ENCODE measurements at regions not wholly inside any gene's neighbourhood (a gene's known extent, or its start where the extent isn't known, plus 50 kb on each side); places are given as distances from the start of the nearest gene placed in this dataset.

DNA sequence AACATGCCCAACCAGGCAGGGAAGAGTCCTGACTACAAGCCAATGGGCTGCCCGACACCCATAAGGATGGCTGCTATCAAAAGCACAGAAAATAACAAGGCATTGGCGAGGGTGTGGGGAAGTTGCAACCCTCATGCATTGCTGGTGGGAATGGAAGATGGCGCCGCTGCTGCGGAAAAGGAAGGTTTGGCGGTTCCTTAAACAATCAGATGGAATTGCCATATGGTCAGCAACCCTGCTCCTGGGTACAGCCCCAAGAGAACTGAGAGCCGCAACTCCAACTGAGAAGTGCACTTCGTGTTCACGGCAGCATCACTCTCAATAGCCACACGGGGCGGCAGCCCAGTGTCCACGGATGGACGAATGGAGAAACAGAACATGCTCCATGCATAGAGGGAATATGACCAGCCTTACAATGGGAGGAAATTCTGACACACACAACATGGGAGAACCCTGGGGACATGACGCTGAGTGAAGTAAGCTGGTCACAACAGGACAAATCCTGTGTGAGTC is 193.3 kb downstream of the RBFOX3 start:
- H3K4me2 ChIP-seq: no peak overlapping the region
- H3K9me3 ChIP-seq: no peaks in the 10 kb centered on the region
- ChIA-PET POLR2A (no interaction called here), CTCF (interaction anchor here (0.5 to 6.3 kb wide), 5 partner anchors 10 to 307 kb away, joined by 3 to 56 read pairs (median 5); no protein-coding TSS in a partner anchor)
- H3K4me3 ChIP-seq: no peak overlapping the region
- FAIRE-seq (no peak), DNase-seq (ENCODE audit: low read depth in 1 of 2, low spot score in 1 of 2) (no peak), ATAC-seq (no peak)
- peaks cover 29% of the 10 kb centered on the region for H3K4me1 ChIP-seq
- 90% methylated on average over 14 of the region's 14 CpGs for WGBS (ENCODE audit: missing lambda C conversion rate)
- no peak for TF ChIP-seq GATA3 (IDR thresholded peaks at IDR 0.05; ENCODE audit: borderline replicate concordance)
- TF ChIP-seq ZSCAN20 (CRISPR knock-in tag; IDR thresholded peaks at IDR 0.05): no peak
- no peak for TF ChIP-seq CHD2 (IDR thresholded peaks at IDR 0.05; ENCODE audit: low read length, partially characterized antibody)
- TF ChIP-seq POLR2AphosphoS2 (conservative IDR thresholded peaks at IDR 0.05; ENCODE audit: low read length): no peak
- TF ChIP-seq NR3C1 (IDR thresholded peaks at IDR 0.05): no peak
- H3K27ac ChIP-seq: no peak overlapping the region

GRCh38 chr17:79415909-79416308 is 194.9 kb downstream of the RBFOX3 start:
- DNase-seq (ENCODE audit: low read depth in 1 of 2, low spot score in 1 of 2) (no peak), FAIRE-seq (no peak), ATAC-seq (no peak)
- Histone ChIP-seq H3K4me3 (no peak overlapping the region), H3K4me2 (no peak overlapping the region), H3K4me1 (peaks cover 12% of the 10 kb centered on the region), H3K9me3 (no peaks in the 10 kb centered on the region), H3K27ac (no peak overlapping the region)
- 91% methylated on average over 9 of the region's 9 CpGs for WGBS (ENCODE audit: missing lambda C conversion rate)
- TF ChIP-seq, protein P1, sequence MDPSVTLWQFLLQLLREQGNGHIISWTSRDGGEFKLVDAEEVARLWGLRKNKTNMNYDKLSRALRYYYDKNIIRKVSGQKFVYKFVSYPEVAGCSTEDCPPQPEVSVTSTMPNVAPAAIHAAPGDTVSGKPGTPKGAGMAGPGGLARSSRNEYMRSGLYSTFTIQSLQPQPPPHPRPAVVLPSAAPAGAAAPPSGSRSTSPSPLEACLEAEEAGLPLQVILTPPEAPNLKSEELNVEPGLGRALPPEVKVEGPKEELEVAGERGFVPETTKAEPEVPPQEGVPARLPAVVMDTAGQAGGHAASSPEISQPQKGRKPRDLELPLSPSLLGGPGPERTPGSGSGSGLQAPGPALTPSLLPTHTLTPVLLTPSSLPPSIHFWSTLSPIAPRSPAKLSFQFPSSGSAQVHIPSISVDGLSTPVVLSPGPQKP (IDR thresholded peaks at IDR 0.05; ENCODE audit: low read depth, low read length): no peak
- no peak for TF ChIP-seq CTCF (IDR thresholded peaks at IDR 0.05)
- TF ChIP-seq MYC (IDR thresholded peaks at IDR 0.05; ENCODE audit: borderline replicate concordance, low read length): no peak
- TF ChIP-seq CHD2 (IDR thresholded peaks at IDR 0.05; ENCODE audit: low read length, partially characterized antibody): no peak
- TF ChIP-seq POLR2AphosphoS2 (conservative IDR thresholded peaks at IDR 0.05; ENCODE audit: low read length): no peak
- TF ChIP-seq HOXA7 (CRISPR knock-in tag; IDR thresholded peaks at IDR 0.05): no peak
- TF ChIP-seq POLR2A (IDR thresholded peaks at IDR 0.05; ENCODE audit: low read length): no peak
- TF ChIP-seq CBX2 (IDR thresholded peaks at IDR 0.05; ENCODE audit: borderline replicate concordance, low read depth): no peak
- TF ChIP-seq, protein P2, sequence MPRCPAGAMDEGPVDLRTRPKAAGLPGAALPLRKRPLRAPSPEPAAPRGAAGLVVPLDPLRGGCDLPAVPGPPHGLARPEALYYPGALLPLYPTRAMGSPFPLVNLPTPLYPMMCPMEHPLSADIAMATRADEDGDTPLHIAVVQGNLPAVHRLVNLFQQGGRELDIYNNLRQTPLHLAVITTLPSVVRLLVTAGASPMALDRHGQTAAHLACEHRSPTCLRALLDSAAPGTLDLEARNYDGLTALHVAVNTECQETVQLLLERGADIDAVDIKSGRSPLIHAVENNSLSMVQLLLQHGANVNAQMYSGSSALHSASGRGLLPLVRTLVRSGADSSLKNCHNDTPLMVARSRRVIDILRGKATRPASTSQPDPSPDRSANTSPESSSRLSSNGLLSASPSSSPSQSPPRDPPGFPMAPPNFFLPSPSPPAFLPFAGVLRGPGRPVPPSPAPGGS (IDR thresholded peaks at IDR 0.05): no peak
- TF ChIP-seq RAD21 (conservative IDR thresholded peaks at IDR 0.05 in 1 of 2, IDR thresholded peaks at IDR 0.05 in 1 of 2): no peak
- TF ChIP-seq MAFK (IDR thresholded peaks at IDR 0.05; ENCODE audit: partially characterized antibody): no peak
- no peak for TF ChIP-seq SREBF2 (IDR thresholded peaks at IDR 0.05)
- TF ChIP-seq JUN (IDR thresholded peaks at IDR 0.05): no peak
- TF ChIP-seq, protein P3, sequence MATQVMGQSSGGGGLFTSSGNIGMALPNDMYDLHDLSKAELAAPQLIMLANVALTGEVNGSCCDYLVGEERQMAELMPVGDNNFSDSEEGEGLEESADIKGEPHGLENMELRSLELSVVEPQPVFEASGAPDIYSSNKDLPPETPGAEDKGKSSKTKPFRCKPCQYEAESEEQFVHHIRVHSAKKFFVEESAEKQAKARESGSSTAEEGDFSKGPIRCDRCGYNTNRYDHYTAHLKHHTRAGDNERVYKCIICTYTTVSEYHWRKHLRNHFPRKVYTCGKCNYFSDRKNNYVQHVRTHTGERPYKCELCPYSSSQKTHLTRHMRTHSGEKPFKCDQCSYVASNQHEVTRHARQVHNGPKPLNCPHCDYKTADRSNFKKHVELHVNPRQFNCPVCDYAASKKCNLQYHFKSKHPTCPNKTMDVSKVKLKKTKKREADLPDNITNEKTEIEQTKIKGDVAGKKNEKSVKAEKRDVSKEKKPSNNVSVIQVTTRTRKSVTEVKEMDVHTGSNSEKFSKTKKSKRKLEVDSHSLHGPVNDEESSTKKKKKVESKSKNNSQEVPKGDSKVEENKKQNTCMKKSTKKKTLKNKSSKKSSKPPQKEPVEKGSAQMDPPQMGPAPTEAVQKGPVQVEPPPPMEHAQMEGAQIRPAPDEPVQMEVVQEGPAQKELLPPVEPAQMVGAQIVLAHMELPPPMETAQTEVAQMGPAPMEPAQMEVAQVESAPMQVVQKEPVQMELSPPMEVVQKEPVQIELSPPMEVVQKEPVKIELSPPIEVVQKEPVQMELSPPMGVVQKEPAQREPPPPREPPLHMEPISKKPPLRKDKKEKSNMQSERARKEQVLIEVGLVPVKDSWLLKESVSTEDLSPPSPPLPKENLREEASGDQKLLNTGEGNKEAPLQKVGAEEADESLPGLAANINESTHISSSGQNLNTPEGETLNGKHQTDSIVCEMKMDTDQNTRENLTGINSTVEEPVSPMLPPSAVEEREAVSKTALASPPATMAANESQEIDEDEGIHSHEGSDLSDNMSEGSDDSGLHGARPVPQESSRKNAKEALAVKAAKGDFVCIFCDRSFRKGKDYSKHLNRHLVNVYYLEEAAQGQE (IDR thresholded peaks at IDR 0.05): no peak
- POLR2A ChIA-PET: no interaction called here
- CTCF ChIA-PET: interaction anchor here (1.3 to 6.3 kb wide), 4 partner anchors 13 to 292 kb away, joined by 3 to 56 read pairs (median 7); no protein-coding TSS in a partner anchor

All from A549 (cell line).